ENCODE measurements at regions not wholly inside any gene's neighbourhood (a gene's known extent, or its start where the extent isn't known, plus 50 kb on each side); places are given as distances from the start of the nearest gene placed in this dataset.

- DNase-seq = no peak
- Histone ChIP-seq H3K27ac (no peak overlapping the region), H3K36me3 (replicated peaks) (no peaks in the 10 kb centered on the region), H3K27me3 (replicated peaks) (no peaks in the 10 kb centered on the region), H3K4me3 (ENCODE audit: low read depth, low read length) (no peak overlapping the region)
- in situ Hi-C loops (cut with HindIII; ENCODE audit: low pct_ligation_motif_present, low sequenced_read_pairs) = no loop called here
- TF ChIP-seq CTCF (IDR thresholded peaks at IDR 0.05; ENCODE audit: low read depth, low read length, missing control alignments) = no peak
Observed at GRCh38 chr6:11410539-11411307, 126.8 kb upstream of the TMEM170B start.

- in situ Hi-C loops (cut with HindIII; ENCODE audit: low pct_ligation_motif_present, low sequenced_read_pairs) = no loop called here
- TF ChIP-seq CTCF (IDR thresholded peaks at IDR 0.05; ENCODE audit: low read depth, low read length, missing control alignments) = no peak
Observed at GRCh38 chr6:11409371-11409770, 128.2 kb upstream of the TMEM170B start.

GRCh38 chr6:11407414-11407813 lies 130.1 kb upstream of the TMEM170B start:
- Histone ChIP-seq H3K36me3 (replicated peaks) (no peaks in the 10 kb centered on the region), H3K27me3 (replicated peaks) (no peaks in the 10 kb centered on the region), H3K27ac (no peak overlapping the region), H3K4me3 (ENCODE audit: low read depth, low read length) (no peak overlapping the region)
- in situ Hi-C loops (cut with HindIII; ENCODE audit: low pct_ligation_motif_present, low sequenced_read_pairs) = no loop called here
- DNase-seq = no peak
- no peak for TF ChIP-seq CTCF (IDR thresholded peaks at IDR 0.05; ENCODE audit: low read depth, low read length, missing control alignments)

More at GRCh38 chr6:11409371-11409770, 128.2 kb upstream of the TMEM170B start:
- no peak overlapping the region for H3K27ac ChIP-seq
- no peaks in the 10 kb centered on the region for H3K36me3 ChIP-seq (replicated peaks)
- no peak overlapping the region for H3K4me3 ChIP-seq (ENCODE audit: low read depth, low read length)
- H3K27me3 ChIP-seq (replicated peaks) = no peaks in the 10 kb centered on the region
- DNase-seq = no peak

GRCh38 chr6:11404838-11405237 lies 132.7 kb upstream of the TMEM170B start:
- no peak for DNase-seq
- in situ Hi-C loops (cut with HindIII; ENCODE audit: low pct_ligation_motif_present, low sequenced_read_pairs) = no loop called here
- Histone ChIP-seq H3K27ac (no peak overlapping the region), H3K36me3 (replicated peaks) (no peaks in the 10 kb centered on the region), H3K27me3 (replicated peaks) (no peaks in the 10 kb centered on the region), H3K4me3 (ENCODE audit: low read depth, low read length) (no peak overlapping the region)
- TF ChIP-seq CTCF (IDR thresholded peaks at IDR 0.05; ENCODE audit: low read depth, low read length, missing control alignments) = no peak

- DNase-seq = no peak
- Histone ChIP-seq H3K4me3 (ENCODE audit: low read depth, low read length) (no peak overlapping the region), H3K27me3 (replicated peaks) (no peaks in the 10 kb centered on the region), H3K36me3 (replicated peaks) (no peaks in the 10 kb centered on the region), H3K27ac (no peak overlapping the region)
- in situ Hi-C loops (cut with HindIII; ENCODE audit: low pct_ligation_motif_present, low sequenced_read_pairs) = no loop called here
- no peak for TF ChIP-seq CTCF (IDR thresholded peaks at IDR 0.05; ENCODE audit: low read depth, low read length, missing control alignments)
Observed at GRCh38 chr6:11404081-11404480, 133.5 kb upstream of the TMEM170B start.

All from brain microvascular endothelial cell (primary cell).